ENCODE measurements at regions not wholly inside any gene's neighbourhood (a gene's known extent, or its start where the extent isn't known, plus 50 kb on each side); places are given as distances from the start of the nearest gene placed in this dataset.

GRCh38 chr20:59481067-59481466 lies 123.3 kb upstream of the PHACTR3 start (continued):
- TF ChIP-seq, protein P1, sequence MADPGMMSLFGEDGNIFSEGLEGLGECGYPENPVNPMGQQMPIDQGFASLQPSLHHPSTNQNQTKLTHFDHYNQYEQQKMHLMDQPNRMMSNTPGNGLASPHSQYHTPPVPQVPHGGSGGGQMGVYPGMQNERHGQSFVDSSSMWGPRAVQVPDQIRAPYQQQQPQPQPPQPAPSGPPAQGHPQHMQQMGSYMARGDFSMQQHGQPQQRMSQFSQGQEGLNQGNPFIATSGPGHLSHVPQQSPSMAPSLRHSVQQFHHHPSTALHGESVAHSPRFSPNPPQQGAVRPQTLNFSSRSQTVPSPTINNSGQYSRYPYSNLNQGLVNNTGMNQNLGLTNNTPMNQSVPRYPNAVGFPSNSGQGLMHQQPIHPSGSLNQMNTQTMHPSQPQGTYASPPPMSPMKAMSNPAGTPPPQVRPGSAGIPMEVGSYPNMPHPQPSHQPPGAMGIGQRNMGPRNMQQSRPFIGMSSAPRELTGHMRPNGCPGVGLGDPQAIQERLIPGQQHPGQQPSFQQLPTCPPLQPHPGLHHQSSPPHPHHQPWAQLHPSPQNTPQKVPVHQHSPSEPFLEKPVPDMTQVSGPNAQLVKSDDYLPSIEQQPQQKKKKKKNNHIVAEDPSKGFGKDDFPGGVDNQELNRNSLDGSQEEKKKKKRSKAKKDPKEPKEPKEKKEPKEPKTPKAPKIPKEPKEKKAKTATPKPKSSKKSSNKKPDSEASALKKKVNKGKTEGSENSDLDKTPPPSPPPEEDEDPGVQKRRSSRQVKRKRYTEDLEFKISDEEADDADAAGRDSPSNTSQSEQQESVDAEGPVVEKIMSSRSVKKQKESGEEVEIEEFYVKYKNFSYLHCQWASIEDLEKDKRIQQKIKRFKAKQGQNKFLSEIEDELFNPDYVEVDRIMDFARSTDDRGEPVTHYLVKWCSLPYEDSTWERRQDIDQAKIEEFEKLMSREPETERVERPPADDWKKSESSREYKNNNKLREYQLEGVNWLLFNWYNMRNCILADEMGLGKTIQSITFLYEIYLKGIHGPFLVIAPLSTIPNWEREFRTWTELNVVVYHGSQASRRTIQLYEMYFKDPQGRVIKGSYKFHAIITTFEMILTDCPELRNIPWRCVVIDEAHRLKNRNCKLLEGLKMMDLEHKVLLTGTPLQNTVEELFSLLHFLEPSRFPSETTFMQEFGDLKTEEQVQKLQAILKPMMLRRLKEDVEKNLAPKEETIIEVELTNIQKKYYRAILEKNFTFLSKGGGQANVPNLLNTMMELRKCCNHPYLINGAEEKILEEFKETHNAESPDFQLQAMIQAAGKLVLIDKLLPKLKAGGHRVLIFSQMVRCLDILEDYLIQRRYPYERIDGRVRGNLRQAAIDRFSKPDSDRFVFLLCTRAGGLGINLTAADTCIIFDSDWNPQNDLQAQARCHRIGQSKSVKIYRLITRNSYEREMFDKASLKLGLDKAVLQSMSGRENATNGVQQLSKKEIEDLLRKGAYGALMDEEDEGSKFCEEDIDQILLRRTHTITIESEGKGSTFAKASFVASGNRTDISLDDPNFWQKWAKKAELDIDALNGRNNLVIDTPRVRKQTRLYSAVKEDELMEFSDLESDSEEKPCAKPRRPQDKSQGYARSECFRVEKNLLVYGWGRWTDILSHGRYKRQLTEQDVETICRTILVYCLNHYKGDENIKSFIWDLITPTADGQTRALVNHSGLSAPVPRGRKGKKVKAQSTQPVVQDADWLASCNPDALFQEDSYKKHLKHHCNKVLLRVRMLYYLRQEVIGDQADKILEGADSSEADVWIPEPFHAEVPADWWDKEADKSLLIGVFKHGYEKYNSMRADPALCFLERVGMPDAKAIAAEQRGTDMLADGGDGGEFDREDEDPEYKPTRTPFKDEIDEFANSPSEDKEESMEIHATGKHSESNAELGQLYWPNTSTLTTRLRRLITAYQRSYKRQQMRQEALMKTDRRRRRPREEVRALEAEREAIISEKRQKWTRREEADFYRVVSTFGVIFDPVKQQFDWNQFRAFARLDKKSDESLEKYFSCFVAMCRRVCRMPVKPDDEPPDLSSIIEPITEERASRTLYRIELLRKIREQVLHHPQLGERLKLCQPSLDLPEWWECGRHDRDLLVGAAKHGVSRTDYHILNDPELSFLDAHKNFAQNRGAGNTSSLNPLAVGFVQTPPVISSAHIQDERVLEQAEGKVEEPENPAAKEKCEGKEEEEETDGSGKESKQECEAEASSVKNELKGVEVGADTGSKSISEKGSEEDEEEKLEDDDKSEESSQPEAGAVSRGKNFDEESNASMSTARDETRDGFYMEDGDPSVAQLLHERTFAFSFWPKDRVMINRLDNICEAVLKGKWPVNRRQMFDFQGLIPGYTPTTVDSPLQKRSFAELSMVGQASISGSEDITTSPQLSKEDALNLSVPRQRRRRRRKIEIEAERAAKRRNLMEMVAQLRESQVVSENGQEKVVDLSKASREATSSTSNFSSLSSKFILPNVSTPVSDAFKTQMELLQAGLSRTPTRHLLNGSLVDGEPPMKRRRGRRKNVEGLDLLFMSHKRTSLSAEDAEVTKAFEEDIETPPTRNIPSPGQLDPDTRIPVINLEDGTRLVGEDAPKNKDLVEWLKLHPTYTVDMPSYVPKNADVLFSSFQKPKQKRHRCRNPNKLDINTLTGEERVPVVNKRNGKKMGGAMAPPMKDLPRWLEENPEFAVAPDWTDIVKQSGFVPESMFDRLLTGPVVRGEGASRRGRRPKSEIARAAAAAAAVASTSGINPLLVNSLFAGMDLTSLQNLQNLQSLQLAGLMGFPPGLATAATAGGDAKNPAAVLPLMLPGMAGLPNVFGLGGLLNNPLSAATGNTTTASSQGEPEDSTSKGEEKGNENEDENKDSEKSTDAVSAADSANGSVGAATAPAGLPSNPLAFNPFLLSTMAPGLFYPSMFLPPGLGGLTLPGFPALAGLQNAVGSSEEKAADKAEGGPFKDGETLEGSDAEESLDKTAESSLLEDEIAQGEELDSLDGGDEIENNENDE (IDR thresholded peaks at IDR 0.05; ENCODE audit: insufficient replicate concordance, low read length) = no peak
- TF ChIP-seq EP300 (IDR thresholded peaks at IDR 0.05; ENCODE audit: borderline replicate concordance in 1 of 2, low read depth in 2 of 2, low read length in 2 of 2) (no peak), SP4 (IDR thresholded peaks at IDR 0.05; ENCODE audit: low read length) (no peak), NANOG (IDR thresholded peaks at IDR 0.05; ENCODE audit: insufficient read depth, low read depth, low read length, poor library complexity, severe bottlenecking) (no peak), RBBP5 (IDR thresholded peaks at IDR 0.05; ENCODE audit: borderline replicate concordance, low read depth, low read length) (no peak)
- TF ChIP-seq, protein P2, sequence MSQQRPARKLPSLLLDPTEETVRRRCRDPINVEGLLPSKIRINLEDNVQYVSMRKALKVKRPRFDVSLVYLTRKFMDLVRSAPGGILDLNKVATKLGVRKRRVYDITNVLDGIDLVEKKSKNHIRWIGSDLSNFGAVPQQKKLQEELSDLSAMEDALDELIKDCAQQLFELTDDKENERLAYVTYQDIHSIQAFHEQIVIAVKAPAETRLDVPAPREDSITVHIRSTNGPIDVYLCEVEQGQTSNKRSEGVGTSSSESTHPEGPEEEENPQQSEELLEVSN (IDR thresholded peaks at IDR 0.05) = no peak
